Gastrocnemius medialis (tissue), 4 donors: ENCODE measurements at regions not wholly inside any gene's neighbourhood (a gene's known extent, or its start where the extent isn't known, plus 50 kb on each side); places are given as distances from the start of the nearest gene placed in this dataset.

Source experiments
- CTCF ChIP-seq, 5 experiments: fragments of 450-650 bp in 3 of 5; fragments of 200-600 bp in 2 of 5; sonication (generic) in 2 of 5; IDR thresholded peaks in 4 of 5; conservative IDR thresholded peaks in 1 of 5; 1 replicate in 4 of 5; 2 replicates in 1 of 5; pipeline ENCODE4 v1.5.1; 2016 to 2019; ENCODE audit warnings: antibody characterized with exemption in 5 of 5, mild to moderate bottlenecking in 3 of 5, moderate library complexity in 3 of 5
- POLR2A ChIP-seq, 2 donors: fragments of 450-650 bp; IDR thresholded peaks; one replicate each; pipeline ENCODE4 v1.6.1; 2017; ENCODE audit warnings: antibody characterized with exemption in 2 of 2, mild to moderate bottlenecking in 2 of 2, moderate library complexity in 2 of 2

GRCh38 chr6:4649728-4650127, 126.5 kb upstream of the CDYL start:
- TF ChIP-seq CTCF (IDR thresholded peaks at IDR 0.05 in 4 of 5, conservative IDR thresholded peaks at IDR 0.05 in 1 of 5) (no peak), POLR2A (IDR thresholded peaks at IDR 0.05) (no peak)
